ENCODE measurements at regions not wholly inside any gene's neighbourhood (a gene's known extent, or its start where the extent isn't known, plus 50 kb on each side); places are given as distances from the start of the nearest gene placed in this dataset.

- TF ChIP-seq CTCF (IDR thresholded peaks at IDR 0.05; ENCODE audit: low read depth, low read length): no peak
- in situ Hi-C loops (cut with HindIII; ENCODE audit: low sequenced_read_pairs): no loop called here
- no peak for DNase-seq (ENCODE audit: low read depth, low spot score)
- no peak overlapping the region for H3K4me3 ChIP-seq (ENCODE audit: low read depth, low read length)
Observed at GRCh38 chr7:86964973-86965726, 94.3 kb downstream of the ELAPOR2 start.

DNA sequence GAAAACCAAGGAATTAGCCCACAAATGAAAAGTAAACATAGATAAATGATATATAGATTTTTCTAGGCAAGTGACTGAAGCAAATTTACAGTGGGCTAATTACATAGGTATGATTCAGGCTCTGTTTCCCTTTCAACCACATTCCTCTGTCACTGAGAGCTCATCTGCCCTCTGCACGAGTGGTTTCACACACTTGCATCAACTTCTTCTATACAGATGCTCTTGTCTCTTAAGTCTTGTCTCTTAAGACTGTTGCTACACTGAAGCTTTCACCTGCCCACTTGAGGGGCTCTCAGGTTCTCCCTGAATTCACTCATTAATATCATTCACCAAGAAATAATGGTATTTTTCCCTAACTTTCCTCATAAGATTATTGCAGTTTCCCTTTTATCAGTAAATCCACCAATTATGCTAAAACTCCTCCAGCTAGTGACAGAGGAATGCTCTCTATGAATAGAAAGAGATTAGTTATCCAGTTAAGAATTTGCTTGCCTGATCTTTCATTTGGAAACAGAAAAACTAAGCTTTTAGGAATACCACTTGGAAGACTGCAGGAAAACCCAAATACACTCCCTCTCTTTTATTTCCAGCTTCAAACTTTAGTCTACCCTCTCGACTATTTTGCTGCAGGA, 95.7 kb downstream of the ELAPOR2 start:
- no peak overlapping the region for H3K4me3 ChIP-seq (ENCODE audit: low read depth, low read length)
- TF ChIP-seq CTCF (IDR thresholded peaks at IDR 0.05; ENCODE audit: low read depth, low read length): no peak
- no peak for DNase-seq (ENCODE audit: low read depth, low spot score)
- in situ Hi-C loops (cut with HindIII; ENCODE audit: low sequenced_read_pairs): no loop called here

DNA sequence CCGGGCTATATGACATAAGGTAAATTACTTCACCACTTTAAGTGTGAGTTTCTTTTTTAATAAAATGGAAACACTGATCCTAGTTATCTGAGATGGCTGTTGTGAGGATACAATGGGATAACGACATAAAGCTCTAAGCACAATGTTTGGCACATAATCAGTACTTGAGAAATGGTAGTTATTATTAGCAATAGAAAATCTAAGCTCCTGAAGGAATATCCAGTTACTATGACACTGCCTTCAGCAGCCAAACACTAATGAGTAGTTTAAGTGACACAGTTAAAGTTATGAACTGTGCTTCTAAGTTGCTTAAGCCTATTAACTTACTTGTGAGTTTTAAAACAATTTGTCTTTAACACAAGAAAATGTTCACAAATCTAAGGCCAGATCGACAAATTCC, 96.8 kb downstream of the ELAPOR2 start:
- DNase-seq (ENCODE audit: low read depth, low spot score): no peak
- H3K4me3 ChIP-seq (ENCODE audit: low read depth, low read length): no peak overlapping the region
- no peak for TF ChIP-seq CTCF (IDR thresholded peaks at IDR 0.05; ENCODE audit: low read depth, low read length)
- in situ Hi-C loops (cut with HindIII; ENCODE audit: low sequenced_read_pairs): no loop called here

DNA sequence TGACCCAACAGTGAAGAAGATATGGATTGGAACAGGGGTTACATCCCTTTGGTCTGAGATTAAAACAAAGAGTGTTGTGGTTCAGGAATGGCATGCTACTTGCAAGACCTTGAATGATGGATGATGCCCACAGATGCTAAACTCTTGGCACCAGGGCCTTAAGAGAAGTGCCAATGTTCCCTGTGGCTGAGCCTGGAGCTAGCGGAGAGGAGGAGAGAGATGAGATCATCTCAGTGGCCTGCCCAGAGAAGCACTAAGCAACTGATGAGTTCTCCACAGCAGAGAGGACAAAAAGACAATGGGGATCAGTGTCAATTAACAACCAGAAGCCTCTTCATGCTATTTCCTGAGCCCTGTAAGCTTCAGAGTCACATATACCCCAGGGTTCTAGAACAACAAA, 97.8 kb downstream of the ELAPOR2 start:
- peak; percentile 3 for DNase-seq (ENCODE audit: low read depth, low spot score)
- TF ChIP-seq CTCF (IDR thresholded peaks at IDR 0.05; ENCODE audit: low read depth, low read length): no peak
- no peak overlapping the region for H3K4me3 ChIP-seq (ENCODE audit: low read depth, low read length)
- in situ Hi-C loops (cut with HindIII; ENCODE audit: low sequenced_read_pairs): no loop called here

DNA sequence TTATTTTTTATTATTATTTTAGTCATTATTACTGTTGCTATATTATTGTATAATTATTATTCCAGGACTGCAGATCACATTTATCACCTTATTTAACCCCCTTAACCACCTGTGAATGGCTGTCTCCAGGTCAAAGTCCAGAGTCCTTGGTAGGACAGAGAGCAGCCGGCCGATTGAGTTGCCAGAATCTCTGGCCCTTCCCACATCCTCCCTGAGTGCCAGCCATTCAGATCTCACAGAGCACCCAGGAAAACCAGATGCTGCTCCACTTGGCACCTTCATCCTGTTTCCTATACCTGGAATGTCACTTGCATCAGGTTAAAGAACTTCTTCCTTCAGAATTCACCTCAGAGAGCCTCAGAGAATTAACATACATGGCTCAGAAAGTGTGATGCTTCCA, 101.1 kb downstream of the ELAPOR2 start:
- no peak for TF ChIP-seq CTCF (IDR thresholded peaks at IDR 0.05; ENCODE audit: low read depth, low read length)
- in situ Hi-C loops (cut with HindIII; ENCODE audit: low sequenced_read_pairs): no loop called here
- DNase-seq (ENCODE audit: low read depth, low spot score): no peak
- no peak overlapping the region for H3K4me3 ChIP-seq (ENCODE audit: low read depth, low read length)

DNA sequence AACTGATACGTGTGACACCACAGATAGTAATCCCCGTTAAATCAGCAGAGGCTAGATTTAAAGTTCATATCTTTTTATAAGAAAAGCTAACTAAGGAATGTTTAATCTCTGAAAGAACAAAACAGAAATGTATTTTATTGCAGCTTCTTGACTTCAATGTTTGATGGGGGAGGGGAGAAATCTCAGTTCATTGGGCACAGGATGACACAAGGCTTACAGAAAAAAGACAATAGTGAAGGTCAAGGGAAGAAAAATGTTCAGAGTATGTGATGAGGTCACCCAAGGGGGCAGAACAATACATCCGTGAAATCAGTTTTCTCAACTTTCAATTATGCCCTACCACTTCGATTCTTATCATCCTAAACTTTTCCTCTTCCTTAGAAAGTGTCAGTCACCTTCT, 102.9 kb downstream of the ELAPOR2 start:
- in situ Hi-C loops (cut with HindIII; ENCODE audit: low sequenced_read_pairs): no loop called here
- TF ChIP-seq CTCF (IDR thresholded peaks at IDR 0.05; ENCODE audit: low read depth, low read length): no peak
- no peak overlapping the region for H3K4me3 ChIP-seq (ENCODE audit: low read depth, low read length)
- no peak for DNase-seq (ENCODE audit: low read depth, low spot score)
